NCI-H774 (cell line): ENCODE measurements at regions not wholly inside any gene's neighbourhood (a gene's known extent, or its start where the extent isn't known, plus 50 kb on each side); places are given as distances from the start of the nearest gene placed in this dataset.
"Not testable (repeated sequence)": the region's sequence is repeated elsewhere in the genome, so short reads cannot be mapped to it uniquely, and the experiment has no call there.

Experiments used
- DNase-seq: peaks from one replicate; lab custom pipeline; 2025; lab: John Stamatoyannopoulos, UW

- no peak for DNase-seq
Measured at GRCh38 chr5:106698169-106698568, 972.6 kb downstream of the EFNA5 start.

DNA sequence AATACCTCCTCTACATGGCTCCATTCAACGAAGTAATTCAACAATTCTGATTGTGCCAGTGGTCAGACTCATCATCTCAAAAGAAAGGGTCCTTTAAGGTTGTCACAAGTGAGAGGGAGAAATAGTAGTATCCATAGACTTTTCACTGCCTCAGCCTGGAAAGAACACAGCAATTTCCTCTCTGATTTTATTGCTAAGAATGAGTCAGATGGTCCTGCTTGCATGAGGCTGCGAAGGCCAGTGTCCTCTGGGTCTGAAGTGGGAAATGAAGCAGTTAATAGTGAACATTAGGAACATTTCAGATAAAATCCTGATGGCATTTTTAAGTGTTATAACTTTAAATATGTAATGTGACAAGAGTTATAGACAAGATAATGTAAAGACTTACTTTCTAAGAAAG lies 979.0 kb downstream of the EFNA5 start:
- no peak for DNase-seq

DNA sequence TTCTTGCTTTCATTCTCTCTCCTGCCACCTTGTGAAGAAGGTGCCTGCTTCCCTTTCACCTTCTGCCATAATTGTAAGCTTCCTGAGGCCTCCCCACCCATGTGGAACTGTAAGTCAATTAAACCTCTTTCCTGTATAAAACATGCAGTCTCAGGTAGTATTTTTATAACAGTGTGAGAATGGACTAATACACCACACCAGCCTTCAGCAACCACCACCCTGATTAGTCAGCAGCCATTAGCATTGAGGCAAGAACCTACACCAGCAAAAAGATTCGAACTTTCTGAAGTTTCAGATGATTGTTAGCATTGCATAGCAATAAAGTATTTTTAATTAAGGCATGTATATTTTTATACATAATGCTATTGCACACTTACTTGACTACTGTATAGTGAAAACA lies 980.2 kb downstream of the EFNA5 start:
- no peak for DNase-seq

DNA sequence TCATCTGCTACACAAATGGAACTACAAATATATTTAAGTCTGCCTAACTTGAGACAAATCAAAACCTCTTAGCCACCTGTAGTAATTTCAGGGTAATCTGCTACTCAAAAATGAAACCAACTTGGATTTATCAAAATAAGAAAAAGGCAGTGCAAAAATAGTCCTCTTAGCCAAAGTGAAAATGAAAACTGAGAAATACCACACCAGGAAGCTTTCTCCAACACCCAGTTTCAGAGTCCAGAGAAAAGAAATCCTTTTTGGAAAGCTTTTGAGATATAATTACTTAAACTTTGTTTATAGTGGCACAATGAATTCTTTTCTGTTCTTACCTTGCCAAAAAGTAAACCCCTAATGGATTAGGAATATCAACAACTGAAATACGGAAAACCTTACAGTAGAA lies 990.4 kb downstream of the EFNA5 start:
- no peak for DNase-seq

DNA sequence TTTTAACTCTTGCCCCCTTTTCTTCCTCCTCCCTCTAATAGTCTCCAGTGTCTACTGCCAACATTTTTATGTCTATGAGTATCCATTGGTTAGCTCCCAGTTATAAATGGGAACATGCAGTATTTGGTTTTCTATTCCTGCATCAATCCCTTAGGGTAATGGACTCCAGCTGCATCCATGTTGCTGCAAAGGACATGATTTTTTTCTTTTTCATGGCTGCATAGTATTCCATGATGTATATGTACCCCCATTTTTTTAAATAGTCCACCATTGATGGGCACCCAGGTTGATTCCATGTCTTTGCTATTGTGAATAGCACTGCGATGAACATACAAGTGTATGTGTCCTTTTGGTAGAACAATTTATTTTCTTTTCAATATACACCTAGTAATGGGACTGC lies 993.7 kb downstream of the EFNA5 start:
- no peak for DNase-seq

DNA sequence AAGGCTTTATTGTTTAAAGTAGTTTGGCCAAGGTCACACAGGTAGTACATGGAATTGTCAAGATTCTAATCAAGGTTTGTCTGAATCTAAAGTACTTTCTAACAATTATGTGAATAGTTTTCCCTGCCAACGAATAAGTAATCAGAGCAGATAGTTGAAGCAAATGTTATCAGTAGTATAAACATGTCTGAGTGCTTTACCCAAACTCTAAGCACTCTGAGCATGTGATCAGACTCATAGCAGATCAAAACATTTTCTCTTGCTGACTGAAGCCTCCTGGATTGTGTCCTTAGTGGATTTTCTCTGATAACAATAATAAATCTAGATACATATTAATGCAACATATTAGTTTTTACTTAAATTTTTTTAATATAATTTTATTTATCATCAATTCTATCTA lies 995.0 kb downstream of the EFNA5 start:
- DNase-seq: no peak

DNA sequence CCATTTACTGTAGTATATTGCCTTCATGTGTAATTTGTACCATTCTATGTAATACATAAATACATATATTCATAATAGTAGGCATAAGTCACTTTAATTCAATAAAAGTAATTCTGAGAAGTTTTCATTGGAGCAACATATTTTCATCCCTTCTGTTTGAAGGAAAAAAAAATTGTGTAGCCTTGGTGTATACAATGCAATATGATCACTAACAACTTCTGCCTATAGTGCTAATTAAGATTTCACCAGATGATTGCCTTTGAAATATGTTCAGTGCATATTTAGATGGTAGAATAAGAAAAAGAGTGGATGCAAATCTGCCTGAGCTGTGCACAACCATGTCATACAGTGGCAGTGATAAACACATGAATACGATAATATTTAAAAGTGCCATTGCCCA lies 996.8 kb downstream of the EFNA5 start:
- DNase-seq: no peak

DNA sequence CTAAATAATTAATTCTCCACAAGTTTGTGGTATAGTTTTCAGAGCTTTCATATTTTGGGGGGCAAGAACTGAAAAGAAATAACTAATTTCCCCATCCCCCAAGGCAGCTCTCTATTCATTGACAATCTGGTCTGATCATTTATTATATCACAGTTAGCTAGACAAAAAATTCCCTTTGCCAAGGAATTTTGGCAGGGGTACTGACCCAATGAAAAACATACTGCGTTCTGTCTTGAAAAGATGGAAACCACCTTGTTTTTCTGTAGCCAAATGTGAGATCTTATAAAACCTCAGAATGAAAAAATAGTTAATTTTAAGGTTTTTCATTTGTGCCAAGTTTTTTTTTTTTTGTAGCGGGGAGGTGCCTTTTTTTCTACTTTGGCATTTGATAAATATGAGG lies 1008.9 kb downstream of the EFNA5 start:
- no peak for DNase-seq

DNA sequence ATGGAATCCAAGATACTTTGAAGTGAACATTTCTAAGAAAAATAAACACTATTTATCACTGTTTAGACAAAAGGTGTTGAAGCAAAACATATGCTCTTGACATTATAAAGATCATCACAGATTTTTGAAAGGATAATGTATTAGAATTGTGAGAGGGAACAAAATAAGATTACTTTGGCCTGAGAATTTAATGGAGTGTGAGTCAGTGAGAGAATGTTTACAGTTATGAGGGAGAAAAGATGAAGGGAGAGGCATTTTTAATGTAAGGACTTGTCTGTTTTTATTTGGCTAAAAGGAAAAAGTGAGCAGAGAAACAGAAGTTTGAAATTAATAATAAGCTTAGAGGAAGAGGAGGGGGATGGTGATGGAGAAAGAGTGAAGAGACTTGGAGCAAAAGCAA lies 1010.1 kb downstream of the EFNA5 start:
- DNase-seq: no peak

- no peak for DNase-seq
Measured at GRCh38 chr5:106658150-106658549, 1012.6 kb downstream of the EFNA5 start.

GRCh38 chr5:106656821-106657220 lies 1013.9 kb downstream of the EFNA5 start:
- DNase-seq: no peak

DNA sequence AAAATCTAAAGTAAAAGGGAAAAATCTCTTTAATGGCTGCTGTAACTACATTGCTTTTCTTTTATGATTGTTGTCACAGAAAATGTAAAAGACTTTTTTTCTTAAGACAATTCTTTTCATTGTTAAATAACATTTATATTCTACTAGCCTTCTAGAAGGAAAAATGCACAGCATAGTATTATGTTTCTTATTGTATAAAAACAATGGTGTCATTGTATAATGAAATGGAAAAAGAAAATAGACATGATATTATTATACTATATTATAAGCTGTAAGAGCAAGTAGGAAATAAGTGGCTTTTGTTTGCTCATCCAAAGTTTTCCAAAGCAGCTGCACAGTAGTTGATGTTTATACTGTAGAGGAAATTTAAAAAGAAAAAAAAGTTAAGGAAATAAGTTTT lies 1021.7 kb downstream of the EFNA5 start:
- no peak for DNase-seq

GRCh38 chr5:106648401-106648800 lies 1022.3 kb downstream of the EFNA5 start:
- no peak for DNase-seq

DNA sequence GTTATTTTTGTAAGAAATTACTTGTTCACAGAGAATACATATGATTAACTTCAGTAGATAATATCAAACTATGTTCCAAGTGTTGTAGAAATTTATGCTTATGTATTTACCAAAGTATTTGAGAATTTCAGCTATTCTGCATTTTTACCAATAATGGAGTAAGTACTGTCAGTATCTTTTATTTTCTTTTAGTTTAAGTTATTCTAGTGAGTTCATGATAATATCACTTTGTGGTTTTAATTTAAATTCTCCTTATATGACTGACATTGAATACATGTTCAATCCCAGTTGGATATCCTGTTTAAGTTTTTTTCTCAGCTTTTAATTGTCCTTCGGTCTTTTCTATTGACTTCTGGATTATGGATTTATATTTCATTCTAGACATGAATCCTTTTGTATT lies 1024.6 kb downstream of the EFNA5 start:
- DNase-seq: no peak

DNA sequence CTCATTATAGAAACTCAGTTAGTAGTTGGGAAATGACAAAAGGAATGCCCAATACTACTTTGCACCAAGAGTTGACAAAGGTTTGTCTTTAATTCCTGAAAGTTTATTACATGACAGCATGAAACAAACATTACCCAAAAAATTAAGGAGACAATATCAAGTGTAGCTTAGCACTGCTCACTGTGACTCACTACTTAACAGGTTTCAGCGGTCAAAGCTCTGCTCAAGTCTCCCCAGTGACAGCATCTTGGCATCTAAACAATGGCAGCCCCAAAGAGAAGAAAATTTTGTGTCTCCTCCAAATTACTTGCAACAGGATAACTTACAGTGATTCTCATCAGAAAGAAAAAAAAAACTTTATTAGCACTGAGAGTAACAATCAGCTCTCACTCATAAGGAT lies 1030.2 kb downstream of the EFNA5 start:
- no peak for DNase-seq

DNA sequence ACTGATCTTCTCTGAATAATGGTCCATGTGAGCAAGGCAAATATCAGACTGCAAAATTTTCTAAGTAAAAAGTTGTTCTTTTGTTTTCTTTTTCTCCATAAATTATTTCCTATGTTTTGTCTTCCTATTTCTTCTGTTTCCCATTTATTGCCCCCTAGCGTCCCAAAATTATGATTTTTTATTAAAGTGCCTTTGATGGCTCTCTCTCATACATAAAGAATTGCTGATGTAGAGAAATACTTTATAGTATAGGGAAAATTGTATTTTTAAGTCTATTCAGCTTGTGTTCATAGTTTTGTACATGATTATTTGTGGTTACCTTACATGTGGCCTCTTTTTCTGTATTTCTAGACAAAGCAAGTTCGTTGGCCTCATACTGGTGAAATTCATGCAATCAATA lies 1031.2 kb downstream of the EFNA5 start:
- DNase-seq: no peak

- no peak for DNase-seq
Measured at GRCh38 chr5:106637275-106637674, 1033.5 kb downstream of the EFNA5 start.

- DNase-seq: no peak
Measured at GRCh38 chr5:106634375-106634774, 1036.4 kb downstream of the EFNA5 start.

DNA sequence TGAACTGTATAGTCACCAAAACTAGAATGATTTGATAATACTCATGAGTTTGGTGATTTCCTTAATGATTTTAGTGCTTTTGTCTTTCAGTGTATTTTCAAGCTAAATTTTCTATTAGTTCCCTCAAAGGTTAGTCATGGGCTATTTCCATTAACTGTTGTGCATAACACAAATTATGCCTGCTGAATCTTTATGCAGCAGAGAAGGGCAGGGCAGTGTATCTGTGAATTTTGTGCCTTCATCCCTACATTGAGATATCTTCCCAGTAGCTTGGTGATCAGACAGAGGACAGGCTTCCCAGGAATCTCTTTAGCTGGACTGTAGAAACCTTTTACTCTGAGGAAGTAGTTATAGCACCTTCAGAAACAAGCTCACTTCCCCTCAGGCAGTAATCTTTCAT lies 1036.9 kb downstream of the EFNA5 start:
- DNase-seq: no peak

GRCh38 chr5:106628456-106628855 lies 1042.3 kb downstream of the EFNA5 start:
- not testable (repeated sequence) for DNase-seq

- no peak for DNase-seq
Measured at GRCh38 chr5:106610041-106610440, 1060.7 kb downstream of the EFNA5 start.

DNA sequence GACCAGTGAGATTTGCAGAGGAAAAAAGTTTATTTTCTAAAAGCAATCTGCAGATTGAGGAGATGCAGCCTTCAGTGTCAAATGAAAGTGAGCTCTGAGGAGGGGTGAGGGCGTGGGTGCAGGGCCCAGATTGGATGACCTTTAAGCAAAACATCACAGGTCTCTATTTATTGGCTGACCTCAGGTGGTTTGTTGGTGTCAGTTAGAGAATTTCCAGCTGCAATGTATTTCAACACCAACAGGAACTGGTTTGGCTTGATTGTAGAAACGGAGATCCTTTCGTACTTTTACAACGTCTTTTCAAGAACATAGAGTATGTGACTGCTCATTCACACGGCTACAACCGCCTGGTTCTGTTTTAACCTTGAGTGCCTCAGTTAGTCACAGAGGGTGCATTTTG lies 1069.1 kb downstream of the EFNA5 start:
- no peak for DNase-seq

GRCh38 chr5:106600803-106601202 lies 1069.9 kb downstream of the EFNA5 start:
- no peak for DNase-seq

GRCh38 chr5:106595864-106596263 lies 1074.9 kb downstream of the EFNA5 start:
- no peak for DNase-seq

DNA sequence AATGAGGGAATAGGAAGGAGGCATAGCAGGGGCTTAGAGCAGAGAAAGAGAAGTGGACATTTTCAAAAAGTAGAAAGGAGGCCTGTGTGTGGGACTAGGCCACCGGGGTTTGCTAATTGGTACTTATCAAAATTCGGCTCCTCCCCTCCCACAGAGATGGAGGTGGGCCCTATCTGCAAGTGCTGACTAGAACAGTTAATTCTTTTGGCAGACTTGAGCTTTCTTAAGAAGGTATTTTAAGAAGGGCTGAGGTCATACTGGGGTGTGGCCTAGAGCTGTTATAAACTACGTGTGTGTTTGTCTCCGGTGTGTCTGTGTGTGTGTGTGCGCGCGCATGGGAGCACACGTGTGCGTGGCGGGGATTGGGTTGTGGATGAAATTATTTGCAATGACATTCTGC lies 1086.5 kb downstream of the EFNA5 start:
- no peak for DNase-seq
